Vagina (tissue), 2 donors: ENCODE measurements at regions not wholly inside any gene's neighbourhood (a gene's known extent, or its start where the extent isn't known, plus 50 kb on each side); places are given as distances from the start of the nearest gene placed in this dataset.
"Not testable (repeated sequence)": the region's sequence is repeated elsewhere in the genome, so short reads cannot be mapped to it uniquely, and the experiment has no call there.

ENCODE experiments used
- DNase-seq, 2 donors: peaks; one replicate each; pipeline ENCODE4 v3.0.0-alpha.2; 2017; ENCODE audit errors: extremely low spot score in 2 of 2
- H3K27ac ChIP-seq: fragments of 200-600 bp; sonication (generic); one replicate; pipeline ENCODE4 v1.5.1; 2019
- H3K27me3 ChIP-seq: fragments of 200-600 bp; sonication (generic); one replicate; pipeline ENCODE4 v1.5.1; 2019
- H3K36me3 ChIP-seq, 2 donors: fragments of 200-600 bp; sonication (generic); one replicate each; pipeline ENCODE4 v1.5.1; 2017 to 2019
- H3K4me1 ChIP-seq: fragments of 200-600 bp; sonication (generic); one replicate; pipeline ENCODE4 v1.5.1; 2019
- H3K4me3 ChIP-seq, 2 donors: fragments of 200-600 bp; sonication (generic); 1 replicate in 1 of 2; 2 replicates in 1 of 2; pipeline ENCODE4 v1.5.1; 2016 to 2019
- H3K9me3 ChIP-seq: fragments of 200-600 bp; sonication (generic); one replicate; pipeline ENCODE4 v1.5.1; 2019
- POLR2A ChIP-seq, 2 donors: fragments of 450-650 bp; IDR thresholded peaks; one replicate each; pipeline ENCODE4 v1.6.1; 2017; ENCODE audit warnings: antibody characterized with exemption in 2 of 2, mild to moderate bottlenecking in 2 of 2, moderate library complexity in 2 of 2
- POLR2AphosphoS5 ChIP-seq, 2 donors: sonication (generic); formaldehyde crosslinking; IDR thresholded peaks; one replicate each; pipeline ENCODE4 v1.9.0; 2017; ENCODE audit warnings: antibody characterized with exemption in 2 of 2, mild to moderate bottlenecking in 2 of 2, low read depth in 1 of 2; ENCODE audit not compliant: insufficient read depth in 1 of 2
- intact Hi-C: fragments of 100-400 bp; cut with DNase I; formaldehyde crosslinking; loops from one replicate; pipeline ENCODE4 v1.15.1; 2023
- TF ChIP-seq, protein P1 (sequence below), 3 experiments: fragments of 450-650 bp in 2 of 3; fragments of 200-600 bp in 1 of 3; sonication (generic) in 1 of 3; IDR thresholded peaks; one replicate each; pipeline ENCODE4 v1.5.1; 2017 to 2019; ENCODE audit warnings: antibody characterized with exemption in 3 of 3, mild to moderate bottlenecking in 2 of 3, moderate library complexity in 2 of 3

DNA sequence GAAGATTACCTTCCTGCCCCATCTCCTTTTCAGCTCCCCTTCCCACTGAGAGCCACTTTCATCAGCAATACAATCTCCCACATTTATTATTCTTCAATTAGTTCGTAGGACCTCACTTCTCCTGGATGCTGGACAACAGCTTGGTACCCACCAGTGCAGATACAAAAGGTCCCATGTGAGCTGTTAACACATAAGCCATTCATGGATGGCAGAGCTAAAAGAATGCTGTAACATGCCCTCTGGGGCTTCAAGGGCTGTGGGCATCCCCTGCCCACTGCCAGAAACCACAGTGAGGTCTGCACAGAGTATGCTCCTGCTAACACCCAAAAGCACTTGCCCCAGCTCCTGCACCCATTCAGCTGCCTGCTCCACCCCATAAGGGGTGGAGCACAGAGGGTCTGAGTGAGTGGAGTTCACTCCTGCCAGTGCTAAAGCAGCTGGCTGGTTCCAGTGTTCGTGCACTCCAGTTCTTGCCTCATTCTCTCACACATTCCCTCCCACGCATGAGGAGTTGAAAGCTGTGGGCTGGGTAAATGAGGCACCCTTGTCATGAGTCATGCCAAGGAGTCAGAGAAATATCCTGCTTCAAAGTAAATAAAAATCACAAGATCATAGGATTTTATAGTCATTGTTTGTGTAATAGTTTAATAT is 305.9 kb upstream of the TMEFF2 start:
- TF ChIP-seq POLR2A (IDR thresholded peaks at IDR 0.05) (no peak), POLR2AphosphoS5 (IDR thresholded peaks at IDR 0.05; ENCODE audit: insufficient read depth in 1 of 2, low read depth in 1 of 2) (no peak)
- TF ChIP-seq, protein P1, sequence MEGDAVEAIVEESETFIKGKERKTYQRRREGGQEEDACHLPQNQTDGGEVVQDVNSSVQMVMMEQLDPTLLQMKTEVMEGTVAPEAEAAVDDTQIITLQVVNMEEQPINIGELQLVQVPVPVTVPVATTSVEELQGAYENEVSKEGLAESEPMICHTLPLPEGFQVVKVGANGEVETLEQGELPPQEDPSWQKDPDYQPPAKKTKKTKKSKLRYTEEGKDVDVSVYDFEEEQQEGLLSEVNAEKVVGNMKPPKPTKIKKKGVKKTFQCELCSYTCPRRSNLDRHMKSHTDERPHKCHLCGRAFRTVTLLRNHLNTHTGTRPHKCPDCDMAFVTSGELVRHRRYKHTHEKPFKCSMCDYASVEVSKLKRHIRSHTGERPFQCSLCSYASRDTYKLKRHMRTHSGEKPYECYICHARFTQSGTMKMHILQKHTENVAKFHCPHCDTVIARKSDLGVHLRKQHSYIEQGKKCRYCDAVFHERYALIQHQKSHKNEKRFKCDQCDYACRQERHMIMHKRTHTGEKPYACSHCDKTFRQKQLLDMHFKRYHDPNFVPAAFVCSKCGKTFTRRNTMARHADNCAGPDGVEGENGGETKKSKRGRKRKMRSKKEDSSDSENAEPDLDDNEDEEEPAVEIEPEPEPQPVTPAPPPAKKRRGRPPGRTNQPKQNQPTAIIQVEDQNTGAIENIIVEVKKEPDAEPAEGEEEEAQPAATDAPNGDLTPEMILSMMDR (IDR thresholded peaks at IDR 0.05), result no peak
- Histone ChIP-seq H3K27ac (no peak overlapping the region), H3K9me3 (no peaks in the 10 kb centered on the region), H3K4me1 (no peaks in the 10 kb centered on the region), H3K4me3 (no peak overlapping the region), H3K36me3 (no peaks in the 10 kb centered on the region), H3K27me3 (no peaks in the 10 kb centered on the region)
- no peak for DNase-seq
- intact Hi-C loops, result no loop called here

DNA sequence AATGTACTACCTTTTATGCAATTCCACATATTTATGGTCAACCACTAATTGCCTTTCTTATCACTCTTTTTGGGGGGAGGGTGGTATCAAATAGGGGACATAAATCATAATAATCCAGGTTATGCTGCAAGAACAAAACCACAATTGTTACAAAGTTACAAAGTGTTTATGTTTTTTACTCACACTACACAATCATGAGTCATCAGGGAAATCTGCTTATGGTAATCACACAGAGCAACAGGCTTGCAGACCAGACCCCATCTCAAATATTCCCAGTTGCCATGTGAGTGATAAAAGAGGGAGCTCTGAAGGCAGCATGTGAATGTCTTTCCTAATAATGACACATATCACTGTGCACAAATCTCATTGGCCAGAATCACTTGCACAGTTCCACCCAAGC is 304.7 kb upstream of the TMEFF2 start:
- DNase-seq, result no peak

DNA sequence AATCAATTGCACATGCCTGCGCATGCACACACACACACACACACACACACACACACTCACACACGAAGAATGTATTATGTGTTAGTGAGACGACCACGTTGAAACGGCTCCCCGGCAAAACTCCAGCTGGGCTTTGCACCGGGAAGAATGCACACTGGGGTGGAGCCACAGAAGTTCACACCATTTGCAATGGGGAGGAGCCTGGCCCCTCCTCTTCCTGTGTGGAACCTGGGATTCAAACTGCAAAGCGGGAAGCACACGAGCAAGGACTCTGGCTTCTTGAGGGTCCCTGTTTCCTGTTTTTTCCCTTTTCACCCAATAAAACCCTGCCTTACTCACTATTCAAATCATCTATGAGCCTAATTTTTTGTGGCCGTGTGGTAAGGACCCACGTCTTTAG is 304.0 kb upstream of the TMEFF2 start:
- TF ChIP-seq POLR2A (IDR thresholded peaks at IDR 0.05), result no peak
- TF ChIP-seq, protein P1 (IDR thresholded peaks at IDR 0.05), result no peak
- TF ChIP-seq POLR2AphosphoS5 (IDR thresholded peaks at IDR 0.05; ENCODE audit: insufficient read depth in 1 of 2, low read depth in 1 of 2), result no peak
- intact Hi-C loops, result no loop called here
- no peaks in the 10 kb centered on the region for H3K4me1 ChIP-seq
- DNase-seq, result no peak
- no peaks in the 10 kb centered on the region for H3K36me3 ChIP-seq
- H3K27me3 ChIP-seq, result no peaks in the 10 kb centered on the region
- no peaks in the 10 kb centered on the region for H3K9me3 ChIP-seq
- H3K27ac ChIP-seq, result no peak overlapping the region
- no peak overlapping the region for H3K4me3 ChIP-seq

More for the DNA sequence above, 304.7 kb upstream of the TMEFF2 start:
- H3K27ac ChIP-seq, result no peak overlapping the region
- H3K9me3 ChIP-seq, result no peaks in the 10 kb centered on the region
- TF ChIP-seq POLR2AphosphoS5 (IDR thresholded peaks at IDR 0.05; ENCODE audit: insufficient read depth in 1 of 2, low read depth in 1 of 2) (no peak), POLR2A (IDR thresholded peaks at IDR 0.05) (no peak)
- TF ChIP-seq, protein P1 (IDR thresholded peaks at IDR 0.05), result no peak
- intact Hi-C loops, result no loop called here
- H3K4me3 ChIP-seq, result no peak overlapping the region
- no peaks in the 10 kb centered on the region for H3K27me3 ChIP-seq
- no peaks in the 10 kb centered on the region for H3K4me1 ChIP-seq
- no peaks in the 10 kb centered on the region for H3K36me3 ChIP-seq

DNA sequence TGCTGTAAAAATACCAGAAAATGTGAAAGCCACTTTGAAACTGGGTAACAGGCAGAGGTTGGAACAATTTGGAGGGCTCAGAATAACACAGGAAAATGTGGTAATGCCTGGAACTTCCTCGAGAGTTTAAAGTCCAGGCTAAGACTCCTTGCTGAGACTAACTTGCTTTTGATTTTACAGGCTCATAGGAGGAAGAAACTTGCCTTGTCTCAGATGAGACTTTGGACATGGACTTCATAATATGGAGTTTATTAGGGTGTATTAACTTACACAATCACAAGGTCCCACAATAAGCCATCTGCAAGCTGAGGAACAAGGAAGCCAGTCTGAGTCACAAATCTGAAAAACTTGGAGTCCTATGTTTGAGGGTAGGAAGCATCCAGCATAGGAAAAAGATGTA is 293.4 kb upstream of the TMEFF2 start:
- H3K4me1 ChIP-seq, H3K4me3 ChIP-seq, H3K27ac ChIP-seq, H3K36me3 ChIP-seq, H3K9me3 ChIP-seq, DNase-seq, intact Hi-C loops, H3K27me3 ChIP-seq: not testable (repeated sequence)

DNA sequence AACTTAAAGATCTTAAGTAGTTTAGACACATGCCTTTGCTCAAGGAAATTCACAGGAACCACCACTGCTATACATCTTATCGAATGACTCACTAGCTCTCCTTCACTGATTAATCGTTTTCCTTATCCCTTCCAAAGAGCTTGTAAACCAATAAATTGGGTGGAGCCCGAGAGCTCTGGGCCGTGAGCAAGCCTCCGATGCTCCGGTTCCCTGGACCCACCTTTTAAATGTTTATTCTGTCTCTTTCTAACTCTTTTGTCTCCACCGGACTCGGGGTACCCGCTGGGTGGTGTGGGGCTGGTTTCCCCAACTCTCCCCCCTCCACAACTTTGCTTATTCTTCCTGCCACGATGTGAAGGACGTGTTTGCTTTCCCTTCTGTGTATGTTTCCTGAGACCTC is 292.9 kb upstream of the TMEFF2 start:
- TF ChIP-seq POLR2AphosphoS5 (IDR thresholded peaks at IDR 0.05; ENCODE audit: insufficient read depth in 1 of 2, low read depth in 1 of 2) (no peak), POLR2A (IDR thresholded peaks at IDR 0.05) (no peak)
- TF ChIP-seq, protein P1 (IDR thresholded peaks at IDR 0.05), result no peak
- H3K27ac ChIP-seq, result no peak overlapping the region
- intact Hi-C loops, result no loop called here
- no peaks in the 10 kb centered on the region for H3K9me3 ChIP-seq
- H3K27me3 ChIP-seq, result no peaks in the 10 kb centered on the region
- no peak for DNase-seq
- no peak overlapping the region for H3K4me3 ChIP-seq
- H3K36me3 ChIP-seq, result no peaks in the 10 kb centered on the region
- no peaks in the 10 kb centered on the region for H3K4me1 ChIP-seq
